ENCODE measurements at regions not wholly inside any gene's neighbourhood (a gene's known extent, or its start where the extent isn't known, plus 50 kb on each side); places are given as distances from the start of the nearest gene placed in this dataset.
"Not testable (repeated sequence)": the region's sequence is repeated elsewhere in the genome, so short reads cannot be mapped to it uniquely, and the experiment has no call there.

DNA sequence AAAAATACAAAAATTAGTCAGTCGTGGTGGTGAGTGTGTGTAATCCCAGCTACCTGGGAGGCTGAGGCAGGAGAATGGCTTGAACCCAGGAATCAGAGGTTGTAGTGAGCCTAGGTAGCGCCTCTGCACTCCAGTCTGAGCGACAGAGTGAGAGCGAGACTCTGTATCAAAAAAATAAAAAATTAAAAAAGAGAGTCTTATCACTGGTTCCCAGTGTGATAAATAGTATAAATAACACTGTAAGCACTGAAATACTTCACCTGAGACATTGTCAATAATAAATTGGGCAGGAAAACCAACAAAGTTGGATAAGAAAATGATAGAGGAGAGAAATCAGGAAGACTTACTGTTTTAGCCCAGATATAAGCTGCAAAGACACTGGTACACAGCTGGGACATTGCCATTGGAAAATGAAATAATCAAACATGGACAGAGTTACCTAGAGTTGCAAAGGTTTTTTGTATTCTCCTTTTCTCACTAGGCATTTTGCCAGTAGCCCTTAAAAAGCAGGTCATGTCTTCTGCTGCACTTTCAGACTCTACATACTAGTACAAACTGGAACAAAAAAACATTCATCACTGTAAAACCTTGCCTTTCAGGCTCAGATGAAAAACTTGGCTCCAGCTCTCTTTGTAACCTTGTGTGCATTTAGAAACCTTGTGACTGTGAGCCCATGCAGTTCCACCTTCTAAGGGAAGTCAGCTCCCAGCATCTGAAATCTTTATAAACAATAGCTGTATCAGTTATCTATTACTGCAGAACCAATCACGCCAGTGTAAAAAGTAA is 55.0 kb upstream of the PPP1R2C start:
- DNase-seq: no peak

DNA sequence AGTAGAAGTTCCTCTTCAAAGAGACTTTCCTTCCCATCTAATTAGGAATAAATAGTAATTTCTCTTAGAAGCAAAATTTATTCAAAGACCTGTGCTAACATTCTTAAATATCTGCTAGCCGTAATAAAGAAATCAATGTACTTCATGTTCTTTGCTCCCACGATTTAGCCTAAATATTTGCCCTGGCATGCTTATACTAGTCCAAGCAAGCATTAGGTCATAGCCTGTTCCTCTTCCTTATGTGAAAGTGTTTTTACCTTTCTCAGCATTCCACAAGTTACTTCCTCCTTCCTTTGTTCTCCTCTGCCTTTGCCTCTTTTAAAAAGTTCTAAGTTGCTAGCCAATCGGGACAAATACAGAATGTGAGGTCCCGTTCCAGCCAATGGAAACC is 55.6 kb upstream of the PPP1R2C start:
- DNase-seq: not testable (repeated sequence)

- no peak for DNase-seq
Measured at GRCh38 chrX:42837101-42837726, 59.3 kb upstream of the PPP1R2C start.

- DNase-seq: no peak
Measured at GRCh38 chrX:42837747-42838146, 59.8 kb upstream of the PPP1R2C start.

DNA sequence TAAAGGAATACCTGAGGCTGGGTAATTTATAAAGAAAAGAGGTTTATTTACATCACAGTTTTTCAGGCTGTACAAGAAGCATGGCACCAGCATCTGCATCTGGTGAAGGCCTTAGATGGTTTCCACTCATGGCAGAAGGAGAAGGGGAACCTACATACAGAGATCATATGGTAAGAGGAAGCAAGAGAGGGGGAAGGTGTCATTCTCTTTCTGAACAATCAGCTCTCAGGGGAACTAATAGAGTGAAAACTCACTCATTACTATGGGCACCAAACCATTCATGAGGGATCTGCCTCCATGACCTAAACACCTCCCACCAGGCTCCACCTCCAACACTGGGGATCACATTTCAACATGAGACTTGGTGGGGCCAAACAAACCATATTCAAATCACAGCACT is 61.7 kb upstream of the PPP1R2C start:
- DNase-seq: no peak

- DNase-seq: no peak
Measured at GRCh38 chrX:42846741-42847140, 68.8 kb upstream of the PPP1R2C start.

DNA sequence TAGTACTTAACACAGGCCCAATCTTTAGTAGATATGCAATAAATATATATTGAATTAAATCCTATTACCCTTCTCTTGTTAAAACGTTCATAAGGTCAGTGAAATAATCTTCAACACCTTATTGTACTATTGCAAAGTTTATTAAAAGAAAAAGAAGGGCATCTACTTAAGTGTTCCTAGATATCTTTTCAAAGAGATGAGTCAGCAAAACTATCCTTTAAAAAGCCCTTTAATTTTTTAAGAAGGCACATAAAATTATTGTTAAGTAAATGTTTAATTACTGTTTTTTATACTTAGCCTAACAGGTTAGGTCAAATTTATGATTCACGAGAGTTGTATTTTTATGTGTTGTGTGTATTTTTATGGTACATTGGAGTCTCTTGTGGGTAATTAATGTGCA is 77.3 kb upstream of the PPP1R2C start:
- DNase-seq: no peak

DNA sequence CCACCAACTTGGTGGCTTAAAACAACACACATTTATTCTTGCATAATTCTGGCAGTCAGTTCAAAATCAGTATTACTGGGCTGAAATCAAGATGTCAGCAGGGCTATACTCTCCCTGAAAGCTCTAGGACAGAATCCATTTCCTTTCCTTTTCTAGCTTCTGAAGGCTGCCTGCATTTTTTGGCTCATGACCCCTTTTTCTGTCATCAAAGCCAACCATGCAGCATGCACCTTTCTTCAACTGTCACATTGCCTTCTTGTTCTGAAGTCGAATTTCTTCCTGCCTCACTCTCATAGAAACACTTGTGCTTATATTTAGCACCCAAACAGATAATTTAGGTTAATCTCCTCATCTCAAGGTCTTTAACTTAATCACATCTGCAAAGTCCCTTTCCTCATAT is 79.8 kb upstream of the PPP1R2C start:
- no peak for DNase-seq

- DNase-seq: no peak
Measured at GRCh38 chrX:42869011-42869410, 91.0 kb upstream of the PPP1R2C start.

GRCh38 chrX:42869659-42870476 is 91.9 kb upstream of the PPP1R2C start:
- DNase-seq: no peak

- no peak for DNase-seq
Measured at GRCh38 chrX:42886519-42886918, 108.6 kb upstream of the PPP1R2C start.

DNA sequence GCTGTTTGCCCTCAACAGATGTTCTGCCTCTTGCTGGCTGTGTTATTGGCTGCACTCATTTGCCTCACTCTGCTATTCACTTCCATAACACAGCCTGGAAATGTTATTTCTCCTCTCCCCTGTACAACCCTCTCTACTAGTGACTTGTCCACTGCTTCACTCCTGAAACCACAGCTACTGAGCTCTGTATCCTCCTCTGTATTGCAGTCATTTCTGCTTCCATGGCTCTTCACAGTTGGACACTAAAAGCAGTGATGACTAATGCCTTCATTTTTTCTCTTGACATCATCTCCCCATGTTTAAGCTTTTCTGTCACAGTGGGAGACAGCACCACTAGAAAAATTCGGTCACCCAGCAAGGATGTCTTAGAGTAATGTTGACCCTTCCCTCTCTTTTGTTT is 123.0 kb upstream of the PPP1R2C start:
- no peak for DNase-seq

GRCh38 chrX:42902513-42902912 is 124.5 kb upstream of the PPP1R2C start:
- no peak for DNase-seq

DNA sequence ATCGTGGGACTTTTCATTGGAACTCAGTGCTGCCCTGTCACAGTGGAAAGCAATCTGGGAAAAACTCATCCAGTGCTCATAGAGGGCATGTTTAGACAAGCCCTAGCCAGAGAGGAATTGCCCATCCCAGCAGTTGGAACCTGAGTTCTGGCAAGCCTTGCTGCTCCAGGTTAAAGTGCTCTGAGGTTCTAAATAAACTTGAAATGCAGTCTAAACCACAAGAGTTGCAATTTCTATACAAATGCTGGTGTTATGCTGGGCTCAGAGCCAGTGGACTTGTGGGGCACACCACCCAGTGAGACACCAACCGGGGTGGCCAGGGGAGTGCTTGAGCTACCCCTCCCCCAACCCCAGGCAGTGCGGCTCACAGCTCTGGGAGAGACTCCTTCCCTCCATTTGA is 142.8 kb upstream of the PPP1R2C start:
- no peak for DNase-seq

GRCh38 chrX:42930071-42930470 is 152.1 kb upstream of the PPP1R2C start:
- DNase-seq: no peak

DNA sequence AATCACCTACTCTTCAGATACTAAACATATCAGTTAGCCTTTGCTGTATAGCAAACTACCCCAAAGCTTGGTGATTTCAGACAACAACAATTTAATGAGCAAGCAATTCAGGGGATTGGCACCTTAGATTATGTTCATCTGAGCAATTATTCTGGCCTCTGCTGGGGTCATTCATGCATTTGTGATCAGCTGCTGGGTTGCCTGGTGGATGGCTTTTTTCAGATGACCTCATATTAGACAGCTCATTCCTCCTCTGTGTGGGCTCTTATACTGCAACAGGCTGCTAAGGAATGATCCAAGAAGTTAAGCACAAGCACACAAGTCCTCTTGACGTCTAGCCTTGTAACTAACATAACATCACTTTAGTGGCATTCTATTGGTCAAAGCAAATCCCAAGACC is 153.0 kb upstream of the PPP1R2C start:
- no peak for DNase-seq

GRCh38 chrX:42933187-42933586 is 155.2 kb upstream of the PPP1R2C start:
- DNase-seq: no peak

- no peak for DNase-seq
Measured at GRCh38 chrX:42934020-42934726, 156.2 kb upstream of the PPP1R2C start.

DNA sequence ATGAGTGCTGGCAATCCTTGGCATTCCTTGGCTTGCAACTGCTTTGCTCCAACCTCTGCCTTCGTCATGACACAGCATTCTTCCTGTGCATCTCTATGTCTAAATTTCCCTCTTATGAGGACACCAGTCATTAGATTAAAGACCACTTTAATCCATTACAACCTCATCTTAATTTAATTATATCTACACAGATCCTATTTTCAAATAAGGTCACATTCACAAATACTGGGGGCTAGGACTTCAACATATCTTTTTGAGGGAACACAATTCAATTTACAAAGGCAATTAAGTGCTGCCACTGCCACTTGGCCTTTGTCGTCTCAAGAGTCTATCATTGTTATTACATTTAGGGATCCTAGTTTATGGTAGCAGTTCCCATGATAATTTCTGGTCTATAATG is 163.7 kb upstream of the PPP1R2C start:
- no peak for DNase-seq

GRCh38 chrX:42943051-42943974 is 165.3 kb upstream of the PPP1R2C start:
- DNase-seq: no peak

DNA sequence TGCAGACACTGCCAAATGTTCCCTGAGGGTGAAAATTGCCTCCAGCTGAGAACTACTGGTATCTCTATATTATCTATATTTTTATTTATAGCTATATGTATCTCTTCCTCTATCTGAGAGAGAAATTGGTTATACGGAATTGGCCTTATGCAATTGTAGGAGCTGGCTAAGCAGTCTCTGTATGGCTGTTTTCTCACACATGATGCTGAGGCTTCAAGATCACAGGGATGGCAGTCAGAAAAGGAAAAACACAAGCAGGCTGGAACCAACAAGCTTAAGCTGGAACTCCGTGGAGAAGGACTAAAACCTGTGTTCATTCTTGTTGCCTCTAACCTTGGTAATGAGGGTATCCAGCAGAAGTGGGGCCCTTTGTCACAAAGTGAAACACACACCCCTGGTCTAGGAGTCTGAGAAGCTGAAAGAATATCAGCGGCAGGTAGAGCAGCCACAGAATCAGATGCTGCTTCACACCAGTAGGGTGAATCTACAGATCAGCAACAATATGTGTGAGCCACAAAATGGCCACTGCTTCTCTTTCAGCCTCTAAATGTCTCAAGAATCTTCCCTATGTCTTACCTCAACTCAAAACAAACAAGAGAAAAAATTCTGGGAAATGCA is 166.5 kb upstream of the PPP1R2C start:
- DNase-seq: no peak
